K562 (cell line): ENCODE measurements at regions not wholly inside any gene's neighbourhood (a gene's known extent, or its start where the extent isn't known, plus 50 kb on each side); places are given as distances from the start of the nearest gene placed in this dataset.

Experiments used
- ATAC-seq: fragments of 200-7000 bp; cut with Tn5 transposase; 3 replicates; pipeline ENCODE4 v1.9.1; 2020; ENCODE audit warnings: moderate library complexity
- BruUV-seq: library from RNA; stranded (reverse); fragments of 400-500 nt; replicated peaks from 2 replicates; lab custom pipeline; 2021; lab: Mats Ljungman, UMichigan
- CTCF ChIA-PET: fragments of 300-600 bp; formaldehyde crosslinking; extraction: SDS; loops from one replicate; lab custom pipeline; 2021; ENCODE audit warnings: low intra/inter-chr PET ratio; lab: Yijun Ruan, JAX
- POLR2A ChIA-PET: fragments of 300-600, 350-650 bp; sonication (Branson Sonifier 250); formaldehyde crosslinking; extraction: SDS; loops from one replicate; lab custom pipeline; 2021; ENCODE audit warnings: antibody characterized with exemption, inconsistent platforms; lab: Yijun Ruan, JAX
- DNase-seq, 4 experiments: peaks; one replicate each; pipeline versions ENCODE4 v3.0.0 to v3.0.0-alpha.2; 2011 to 2018; ENCODE audit warnings: low spot score in 3 of 4, mixed read lengths in 3 of 4; ENCODE audit errors: extremely low read depth in 1 of 4
- FAIRE-seq: peaks from 2 replicates; lab custom pipeline; 2011; peaks lifted over from hg19 to GRCh38; lab: Jason Lieb, UNC
- H2AFZ ChIP-seq: 2 replicates; pipeline ENCODE4 v1.6.0; 2011; ENCODE audit warnings: low read depth, low read length, control low read depth, inconsistent platforms
- H3K27ac ChIP-seq: fragments of 200-600 bp; 3 replicates; pipeline ENCODE4 v1.8.0; 2011; ENCODE audit warnings: low read depth, mild to moderate bottlenecking, control low read depth, inconsistent platforms, low read length, moderate library complexity, mixed read lengths; ENCODE audit errors: extremely low read depth
- H3K27me3 ChIP-seq, 2 experiments: fragments of 300-600 bp in 1 of 2; 2 replicates in 1 of 2; 3 replicates in 1 of 2; pipeline versions ENCODE4 v1.6.0 to v1.8.0; 2011; ENCODE audit warnings: inconsistent platforms in 2 of 2, low read length in 2 of 2, mild to moderate bottlenecking in 1 of 2, mixed read lengths in 1 of 2, moderate library complexity in 1 of 2; ENCODE audit not compliant: control insufficient read depth in 2 of 2, insufficient read depth in 2 of 2
- H3K36me3 ChIP-seq: fragments of 300-600 bp; 3 replicates; pipeline ENCODE4 v1.8.0; 2011; ENCODE audit warnings: mild to moderate bottlenecking, low read length, inconsistent platforms; ENCODE audit not compliant: control insufficient read depth, insufficient read depth
- H3K4me1 ChIP-seq, 2 experiments: fragments of 200-600 bp in 1 of 2; replicated peaks in 1 of 2; 2 replicates in 1 of 2; 3 replicates in 1 of 2; pipeline versions ENCODE4 v1.5.1 to v1.8.0; 2011; ENCODE audit warnings: inconsistent platforms in 2 of 2, low read length in 2 of 2, mild to moderate bottlenecking in 1 of 2, mixed read lengths in 1 of 2, moderate library complexity in 1 of 2; ENCODE audit not compliant: control insufficient read depth in 2 of 2, insufficient read depth in 2 of 2
- H3K4me2 ChIP-seq: 2 replicates; pipeline ENCODE4 v1.6.1; 2011; ENCODE audit warnings: low read length, control low read depth, inconsistent platforms, mixed read lengths; ENCODE audit not compliant: insufficient read depth
- H3K4me3 ChIP-seq: fragments of 200-600 bp; sonication (generic), shearing (Covaris generic); 2 replicates; pipeline ENCODE4 v1.5.1; 2016; ENCODE audit warnings: control low read depth, inconsistent platforms
- H3K79me2 ChIP-seq: fragments of 200-600 bp; 3 replicates; pipeline ENCODE4 v1.8.0; 2011; ENCODE audit warnings: low read length, inconsistent platforms; ENCODE audit not compliant: control insufficient read depth, insufficient read depth
- H3K9ac ChIP-seq, 2 experiments: 2 replicates each; pipeline versions ENCODE4 v1.6.0 to v1.6.1; 2011; ENCODE audit warnings: low read depth in 2 of 2, low read length in 2 of 2, control low read depth in 1 of 2, inconsistent platforms in 1 of 2, mild to moderate bottlenecking in 1 of 2, mixed read lengths in 1 of 2; ENCODE audit not compliant: insufficient read depth in 1 of 2
- H3K9me1 ChIP-seq: one replicate; pipeline ENCODE4 v1.6.0; 2011; ENCODE audit warnings: inconsistent platforms, mild to moderate bottlenecking, low read length, moderate library complexity; ENCODE audit not compliant: control insufficient read depth, insufficient read depth
- H3K9me3 ChIP-seq: replicated peaks from 2 replicates; pipeline ENCODE4 v1.5.1; 2011; ENCODE audit warnings: low read depth, low read length, inconsistent platforms; ENCODE audit not compliant: control insufficient read depth, insufficient read depth
- H4K20me1 ChIP-seq: replicated peaks from 2 replicates; pipeline ENCODE4 v1.6.1; 2011; ENCODE audit warnings: low read length, inconsistent platforms, mixed read lengths; ENCODE audit not compliant: control insufficient read depth, insufficient read depth
- CREM ChIP-seq: IDR thresholded peaks from 2 replicates; pipeline ENCODE4 v1.6.1; 2014; ENCODE audit warnings: antibody characterized with exemption, low read depth
- DDX20 ChIP-seq: fragments of 450-650 bp; IDR thresholded peaks from 2 replicates; pipeline ENCODE4 v1.6.1; 2016; ENCODE audit warnings: missing genetic modification characterization, low read depth, mild to moderate bottlenecking, missing compliant biosample characterization, moderate library complexity
- JUND ChIP-seq, 2 experiments: IDR thresholded peaks; 2 replicates in 1 of 2; 3 replicates in 1 of 2; pipeline ENCODE4 v1.6.1; 2011; ENCODE audit warnings: borderline replicate concordance in 2 of 2, low read depth in 2 of 2, low read length in 2 of 2, improper control_type of control experiment in 1 of 2, missing biosample characterization in 1 of 2, missing genetic modification characterization in 1 of 2, missing genetic modification reagents in 1 of 2
- KHSRP ChIP-seq: fragments of 450-650 bp; IDR thresholded peaks from 2 replicates; pipeline ENCODE4 v1.6.1; 2017
- MAFK ChIP-seq: IDR thresholded peaks from 2 replicates; pipeline ENCODE4 v1.6.1; 2011; ENCODE audit warnings: low read length, improper control_type of control experiment
- MEF2D ChIP-seq: conservative IDR thresholded peaks from 2 replicates; pipeline ENCODE4 v1.6.1; 2016; ENCODE audit warnings: low read depth, missing genetic modification characterization, missing compliant biosample characterization
- MYNN ChIP-seq, 2 experiments: sonication (generic); formaldehyde crosslinking in 1 of 2; IDR thresholded peaks; 2 replicates each; pipeline versions ENCODE4 v1.5.0 to v1.6.1; 2016 to 2020; ENCODE audit warnings: antibody characterized with exemption in 1 of 2, missing genetic modification reagents in 1 of 2
- POLR3A ChIP-seq: IDR thresholded peaks from 2 replicates; pipeline ENCODE4 v1.6.1; 2011; ENCODE audit warnings: borderline replicate concordance, mild to moderate bottlenecking, moderate library complexity; ENCODE audit not compliant: insufficient read length, insufficient read depth; ENCODE audit errors: extremely low read depth
- SMARCA4 ChIP-seq: fragments of 450-650 bp; IDR thresholded peaks from 2 replicates; pipeline ENCODE4 v1.6.1; 2016
- SNAPC5 ChIP-seq: fragments of 250-450 bp; sonication (Bioruptor Pico); IDR thresholded peaks from 2 replicates; pipeline ENCODE4 v1.8.0; 2021; ENCODE audit warnings: moderate library complexity, mild to moderate bottlenecking, inconsistent platforms
- SUPT5H ChIP-seq: fragments of 450-650 bp; IDR thresholded peaks from 2 replicates; pipeline ENCODE4 v1.6.1; 2016
- YBX1 ChIP-seq: fragments of 450-650 bp; IDR thresholded peaks from 2 replicates; pipeline ENCODE4 v1.7.1; 2016; ENCODE audit warnings: mild to moderate bottlenecking
- ZBED1 ChIP-seq: IDR thresholded peaks from 2 replicates; pipeline ENCODE4 v1.6.1; 2014
- ZNF408 ChIP-seq: fragments of 250-450 bp; sonication (Bioruptor Pico); IDR thresholded peaks from 2 replicates; pipeline ENCODE4 v1.4.0; 2020; ENCODE audit warnings: low read depth, mild to moderate bottlenecking, moderate library complexity
- ZNF444 ChIP-seq: fragments of 250-450 bp; sonication (Bioruptor Pico); IDR thresholded peaks from 2 replicates; pipeline ENCODE4 v1.4.0; 2020; ENCODE audit warnings: mild to moderate bottlenecking, moderate library complexity
- WGBS: fragments of 100-300 bp; shearing (Covaris generic); methylation state at CpG from one replicate; pipeline ENCODE4 v1.1.6; 2016; ENCODE audit warnings: low coverage, mixed read lengths; ENCODE audit not compliant: insufficient coverage; ENCODE audit errors: missing lambda C conversion rate; 5-methylcytosine and 5-hydroxymethylcytosine counted together
- in situ Hi-C: fragments of 300-500 bp; cut with MboI; formaldehyde crosslinking; loops from 4 replicates; pipeline ENCODE4 v1.15.0; 2018; ENCODE audit warnings: inconsistent platforms, mixed read lengths
- intact Hi-C: fragments of 100-400 bp; cut with micrococcal nuclease; formaldehyde crosslinking; loops from 2 replicates; pipeline ENCODE4 v1.14.2; 2022

GRCh38 chr1:222098404-222098803 lies 356.5 kb upstream of the DUSP10 start:
- no peaks in the 10 kb centered on the region for H3K4me1 ChIP-seq
- no peak overlapping the region for H3K4me2 ChIP-seq
- H3K9me3 ChIP-seq = no peaks in the 10 kb centered on the region
- in situ Hi-C loops = no loop called here
- ChIA-PET CTCF (no interaction called here), POLR2A (no interaction called here)
- ATAC-seq (no peak), FAIRE-seq (no peak), DNase-seq (no peak)
- no peaks in the 10 kb centered on the region; a peak in 1 of 5 replicates for H3K27me3 ChIP-seq
- no peak overlapping the region for H3K4me3 ChIP-seq
- TF ChIP-seq JUND (IDR thresholded peaks at IDR 0.05; ENCODE audit: borderline replicate concordance, low read depth, low read length) (no peak), JUND (tag; IDR thresholded peaks at IDR 0.05; ENCODE audit: borderline replicate concordance, low read depth, low read length) (no peak), SMARCA4 (no peak), POLR3A (no peak), DDX20 (tag) (no peak), MEF2D (no peak), MAFK (no peak), ZBED1 (no peak), CREM (no peak), ZNF408 (CRISPR knock-in tag) (no peak), KHSRP (no peak), MYNN (IDR thresholded peaks at IDR 0.05) (no peak), MYNN (CRISPR knock-in tag; IDR thresholded peaks at IDR 0.05) (no peak), ZNF444 (CRISPR knock-in tag) (no peak), YBX1 (no peak), SUPT5H (no peak), SNAPC5 (CRISPR knock-in tag) (no peak)
- 0% methylated on average over 2 of the region's 2 CpGs for WGBS
- H3K36me3 ChIP-seq = no peaks in the 10 kb centered on the region
- no TSS peak for BruUV-seq
- H3K79me2 ChIP-seq = no peaks in the 10 kb centered on the region
- H3K9me1 ChIP-seq = no peaks in the 10 kb centered on the region
- H2AFZ ChIP-seq = no peak overlapping the region
- H3K9ac ChIP-seq = no peak overlapping the region
- no peak overlapping the region for H3K27ac ChIP-seq
- intact Hi-C loops = no loop called here
- H4K20me1 ChIP-seq = no peaks in the 10 kb centered on the region
